K562 (cell line): ENCODE measurements at regions not wholly inside any gene's neighbourhood (a gene's known extent, or its start where the extent isn't known, plus 50 kb on each side); places are given as distances from the start of the nearest gene placed in this dataset.

Experiments
- ATAC-seq: fragments of 200-7000 bp; cut with Tn5 transposase; 3 replicates; pipeline ENCODE4 v1.9.1; 2020; ENCODE audit warnings: moderate library complexity
- BruUV-seq: library from RNA; stranded (reverse); fragments of 400-500 nt; replicated peaks from 2 replicates; lab custom pipeline; 2021; lab: Mats Ljungman, UMichigan
- CTCF ChIA-PET: fragments of 300-600 bp; formaldehyde crosslinking; extraction: SDS; loops from one replicate; lab custom pipeline; 2021; ENCODE audit warnings: low intra/inter-chr PET ratio; lab: Yijun Ruan, JAX
- POLR2A ChIA-PET: fragments of 300-600, 350-650 bp; sonication (Branson Sonifier 250); formaldehyde crosslinking; extraction: SDS; loops from one replicate; lab custom pipeline; 2021; ENCODE audit warnings: antibody characterized with exemption, inconsistent platforms; lab: Yijun Ruan, JAX
- DNase-seq, 4 experiments: peaks; one replicate each; pipeline versions ENCODE4 v3.0.0 to v3.0.0-alpha.2; 2011 to 2018; ENCODE audit warnings: low spot score in 3 of 4, mixed read lengths in 3 of 4; ENCODE audit errors: extremely low read depth in 1 of 4
- FAIRE-seq: peaks from 2 replicates; lab custom pipeline; 2011; peaks lifted over from hg19 to GRCh38; lab: Jason Lieb, UNC
- H2AFZ ChIP-seq: 2 replicates; pipeline ENCODE4 v1.6.0; 2011; ENCODE audit warnings: low read depth, low read length, control low read depth, inconsistent platforms
- H3K27ac ChIP-seq: fragments of 200-600 bp; 3 replicates; pipeline ENCODE4 v1.8.0; 2011; ENCODE audit warnings: low read depth, mild to moderate bottlenecking, control low read depth, inconsistent platforms, low read length, moderate library complexity, mixed read lengths; ENCODE audit errors: extremely low read depth
- H3K27me3 ChIP-seq, 2 experiments: fragments of 300-600 bp in 1 of 2; 2 replicates in 1 of 2; 3 replicates in 1 of 2; pipeline versions ENCODE4 v1.6.0 to v1.8.0; 2011; ENCODE audit warnings: inconsistent platforms in 2 of 2, low read length in 2 of 2, mild to moderate bottlenecking in 1 of 2, mixed read lengths in 1 of 2, moderate library complexity in 1 of 2; ENCODE audit not compliant: control insufficient read depth in 2 of 2, insufficient read depth in 2 of 2
- H3K36me3 ChIP-seq: fragments of 300-600 bp; 3 replicates; pipeline ENCODE4 v1.8.0; 2011; ENCODE audit warnings: mild to moderate bottlenecking, low read length, inconsistent platforms; ENCODE audit not compliant: control insufficient read depth, insufficient read depth
- H3K4me1 ChIP-seq, 2 experiments: fragments of 200-600 bp in 1 of 2; replicated peaks in 1 of 2; 2 replicates in 1 of 2; 3 replicates in 1 of 2; pipeline versions ENCODE4 v1.5.1 to v1.8.0; 2011; ENCODE audit warnings: inconsistent platforms in 2 of 2, low read length in 2 of 2, mild to moderate bottlenecking in 1 of 2, mixed read lengths in 1 of 2, moderate library complexity in 1 of 2; ENCODE audit not compliant: control insufficient read depth in 2 of 2, insufficient read depth in 2 of 2
- H3K4me2 ChIP-seq: 2 replicates; pipeline ENCODE4 v1.6.1; 2011; ENCODE audit warnings: low read length, control low read depth, inconsistent platforms, mixed read lengths; ENCODE audit not compliant: insufficient read depth
- H3K4me3 ChIP-seq: fragments of 200-600 bp; sonication (generic), shearing (Covaris generic); 2 replicates; pipeline ENCODE4 v1.5.1; 2016; ENCODE audit warnings: control low read depth, inconsistent platforms
- H3K79me2 ChIP-seq: fragments of 200-600 bp; 3 replicates; pipeline ENCODE4 v1.8.0; 2011; ENCODE audit warnings: low read length, inconsistent platforms; ENCODE audit not compliant: control insufficient read depth, insufficient read depth
- H3K9ac ChIP-seq, 2 experiments: 2 replicates each; pipeline versions ENCODE4 v1.6.0 to v1.6.1; 2011; ENCODE audit warnings: low read depth in 2 of 2, low read length in 2 of 2, control low read depth in 1 of 2, inconsistent platforms in 1 of 2, mild to moderate bottlenecking in 1 of 2, mixed read lengths in 1 of 2; ENCODE audit not compliant: insufficient read depth in 1 of 2
- H3K9me1 ChIP-seq: one replicate; pipeline ENCODE4 v1.6.0; 2011; ENCODE audit warnings: inconsistent platforms, mild to moderate bottlenecking, low read length, moderate library complexity; ENCODE audit not compliant: control insufficient read depth, insufficient read depth
- H3K9me3 ChIP-seq: replicated peaks from 2 replicates; pipeline ENCODE4 v1.5.1; 2011; ENCODE audit warnings: low read depth, low read length, inconsistent platforms; ENCODE audit not compliant: control insufficient read depth, insufficient read depth
- H4K20me1 ChIP-seq: replicated peaks from 2 replicates; pipeline ENCODE4 v1.6.1; 2011; ENCODE audit warnings: low read length, inconsistent platforms, mixed read lengths; ENCODE audit not compliant: control insufficient read depth, insufficient read depth
- FOS ChIP-seq: IDR thresholded peaks from 3 replicates; pipeline ENCODE4 v1.6.1; 2011; ENCODE audit not compliant: insufficient read length; ENCODE audit errors: extremely low read depth
- HMGXB4 ChIP-seq: sonication (generic); formaldehyde crosslinking; IDR thresholded peaks from 2 replicates; pipeline ENCODE4 v1.8.1; 2023; ENCODE audit warnings: mild to moderate bottlenecking, missing genetic modification reagents
- HOXB6 ChIP-seq: fragments of 250-450 bp; sonication (Bioruptor Pico); IDR thresholded peaks from 2 replicates; pipeline ENCODE4 v1.5.1; 2022; ENCODE audit warnings: mild to moderate bottlenecking, borderline replicate concordance
- HSF4 ChIP-seq: fragments of 250-450 bp; sonication (Bioruptor Pico); IDR thresholded peaks from 2 replicates; pipeline ENCODE4 v2.1.2; 2022; ENCODE audit warnings: mild to moderate bottlenecking, moderate library complexity, borderline replicate concordance
- NKRF ChIP-seq: fragments of 450-650 bp; IDR thresholded peaks from 2 replicates; pipeline ENCODE4 v1.6.1; 2016; ENCODE audit warnings: borderline replicate concordance
- POLR2A ChIP-seq: fragments of 450-650 bp; conservative IDR thresholded peaks from 2 replicates; pipeline ENCODE4 v1.6.1; 2016
- RERE ChIP-seq: sonication (generic); formaldehyde crosslinking; IDR thresholded peaks from 2 replicates; pipeline ENCODE4 v1.8.0; 2023; ENCODE audit warnings: missing genetic modification reagents, mild to moderate bottlenecking, borderline replicate concordance
- XRCC5 ChIP-seq: fragments of 200-400 bp; formaldehyde crosslinking; IDR thresholded peaks from 2 replicates; pipeline ENCODE4 v1.6.1; 2017; ENCODE audit warnings: low read depth, mild to moderate bottlenecking, low read length
- ZNF175 ChIP-seq: fragments of 200-800 bp; sonication (Bioruptor generic); IDR thresholded peaks from 2 replicates; pipeline ENCODE4 v1.6.1; 2016; ENCODE audit warnings: low read depth, mild to moderate bottlenecking, missing genetic modification characterization, missing compliant biosample characterization
- ZNF696 ChIP-seq: fragments of 250-450 bp; sonication (Bioruptor Pico); conservative IDR thresholded peaks from 2 replicates; pipeline ENCODE4 v1.4.0; 2020; ENCODE audit warnings: mild to moderate bottlenecking, moderate library complexity
- WGBS: fragments of 100-300 bp; shearing (Covaris generic); methylation state at CpG from one replicate; pipeline ENCODE4 v1.1.6; 2016; ENCODE audit warnings: low coverage, mixed read lengths; ENCODE audit not compliant: insufficient coverage; ENCODE audit errors: missing lambda C conversion rate; 5-methylcytosine and 5-hydroxymethylcytosine counted together
- in situ Hi-C: fragments of 300-500 bp; cut with MboI; formaldehyde crosslinking; loops from 4 replicates; pipeline ENCODE4 v1.15.0; 2018; ENCODE audit warnings: inconsistent platforms, mixed read lengths
- intact Hi-C: fragments of 100-400 bp; cut with micrococcal nuclease; formaldehyde crosslinking; loops from 2 replicates; pipeline ENCODE4 v1.14.2; 2022
- TF ChIP-seq, protein P1 (sequence below): fragments of 450-650 bp; formaldehyde crosslinking; IDR thresholded peaks from 2 replicates; pipeline ENCODE4 v1.4.0; 2020; ENCODE audit warnings: mild to moderate bottlenecking, moderate library complexity

GRCh38 chr7:119452401-119452800 lies 820.6 kb upstream of the KCND2 start:
- Histone ChIP-seq H3K4me2 (no peak overlapping the region), H3K27ac (no peak overlapping the region), H3K9ac (no peak overlapping the region), H3K36me3 (no peaks in the 10 kb centered on the region), H3K4me3 (no peak overlapping the region), H3K4me1 (no peaks in the 10 kb centered on the region), H4K20me1 (no peaks in the 10 kb centered on the region), H3K9me3 (no peaks in the 10 kb centered on the region; the same call in 1 of the 2 replicates), H3K9me1 (no peaks in the 10 kb centered on the region), H2AFZ (no peak overlapping the region), H3K27me3 (no peaks in the 10 kb centered on the region), H3K79me2 (no peaks in the 10 kb centered on the region)
- POLR2A ChIA-PET: no interaction called here
- BruUV-seq: no TSS peak
- in situ Hi-C loops: no loop called here
- intact Hi-C loops: no loop called here
- CTCF ChIA-PET: no interaction called here
- DNase-seq: no peak
- no peak for ATAC-seq
- no peak for FAIRE-seq
- TF ChIP-seq RERE (CRISPR knock-in tag): no peak
- no peak for TF ChIP-seq ZNF696 (CRISPR knock-in tag)
- no peak for TF ChIP-seq XRCC5
- TF ChIP-seq FOS: no peak
- TF ChIP-seq POLR2A: no peak
- no peak for TF ChIP-seq HOXB6 (CRISPR knock-in tag)
- TF ChIP-seq ZNF175: no peak
- TF ChIP-seq, protein P1, sequence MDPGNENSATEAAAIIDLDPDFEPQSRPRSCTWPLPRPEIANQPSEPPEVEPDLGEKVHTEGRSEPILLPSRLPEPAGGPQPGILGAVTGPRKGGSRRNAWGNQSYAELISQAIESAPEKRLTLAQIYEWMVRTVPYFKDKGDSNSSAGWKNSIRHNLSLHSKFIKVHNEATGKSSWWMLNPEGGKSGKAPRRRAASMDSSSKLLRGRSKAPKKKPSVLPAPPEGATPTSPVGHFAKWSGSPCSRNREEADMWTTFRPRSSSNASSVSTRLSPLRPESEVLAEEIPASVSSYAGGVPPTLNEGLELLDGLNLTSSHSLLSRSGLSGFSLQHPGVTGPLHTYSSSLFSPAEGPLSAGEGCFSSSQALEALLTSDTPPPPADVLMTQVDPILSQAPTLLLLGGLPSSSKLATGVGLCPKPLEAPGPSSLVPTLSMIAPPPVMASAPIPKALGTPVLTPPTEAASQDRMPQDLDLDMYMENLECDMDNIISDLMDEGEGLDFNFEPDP (CRISPR knock-in tag): no peak
- no peak for TF ChIP-seq HSF4 (CRISPR knock-in tag)
- no peak for TF ChIP-seq NKRF
- TF ChIP-seq HMGXB4 (CRISPR knock-in tag): no peak
- 0% methylated on average over 2 of the region's 2 CpGs for WGBS
